Glomerular endothelial cell (primary cell): ENCODE measurements at regions not wholly inside any gene's neighbourhood (a gene's known extent, or its start where the extent isn't known, plus 50 kb on each side); places are given as distances from the start of the nearest gene placed in this dataset.
"Not testable (repeated sequence)": the region's sequence is repeated elsewhere in the genome, so short reads cannot be mapped to it uniquely, and the experiment has no call there.

Experiments used
- DNase-seq: peaks from one replicate; pipeline ENCODE4 v3.0.0-alpha.2; 2011; ENCODE audit warnings: low read depth, low spot score; ENCODE audit errors: extremely low read depth

DNA sequence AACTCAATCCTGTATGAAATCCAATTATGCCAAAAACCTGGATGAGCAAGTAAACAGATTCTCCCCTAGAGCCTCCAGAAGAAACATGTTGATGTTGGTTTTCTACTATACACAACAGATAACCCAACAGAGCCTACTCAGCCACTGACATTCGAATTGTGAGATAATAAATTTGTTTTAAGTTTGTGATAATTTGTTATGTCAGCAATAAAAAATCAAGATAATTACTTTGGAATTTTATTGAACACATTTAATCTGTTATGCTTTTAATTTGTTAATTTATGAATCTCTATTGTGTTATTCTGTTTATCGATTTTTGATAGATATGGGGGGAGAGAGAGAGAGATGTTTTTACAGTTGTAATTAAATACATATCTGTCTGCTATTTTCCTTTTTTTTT is 1016.1 kb upstream of the PCDH7 start:
- DNase-seq = no peak

DNA sequence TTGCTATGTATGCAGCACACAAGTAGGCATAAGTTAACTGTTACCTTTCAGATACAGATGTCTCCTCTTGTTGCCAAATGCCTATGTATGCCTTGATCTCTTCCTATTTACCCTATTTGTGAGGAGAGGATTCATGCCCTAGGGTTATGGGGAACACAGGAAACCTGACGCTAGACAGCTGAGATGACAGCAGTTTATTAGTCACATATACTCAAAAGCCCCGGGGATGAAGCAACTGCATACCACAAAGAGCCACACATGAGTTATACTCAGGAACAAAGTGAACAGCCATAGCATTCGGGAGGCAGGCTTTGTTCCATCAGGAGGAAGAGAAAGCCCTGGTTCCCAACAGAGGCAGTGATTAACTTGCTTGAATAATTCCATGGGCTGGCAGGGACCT is 1011.7 kb upstream of the PCDH7 start:
- DNase-seq = no peak

DNA sequence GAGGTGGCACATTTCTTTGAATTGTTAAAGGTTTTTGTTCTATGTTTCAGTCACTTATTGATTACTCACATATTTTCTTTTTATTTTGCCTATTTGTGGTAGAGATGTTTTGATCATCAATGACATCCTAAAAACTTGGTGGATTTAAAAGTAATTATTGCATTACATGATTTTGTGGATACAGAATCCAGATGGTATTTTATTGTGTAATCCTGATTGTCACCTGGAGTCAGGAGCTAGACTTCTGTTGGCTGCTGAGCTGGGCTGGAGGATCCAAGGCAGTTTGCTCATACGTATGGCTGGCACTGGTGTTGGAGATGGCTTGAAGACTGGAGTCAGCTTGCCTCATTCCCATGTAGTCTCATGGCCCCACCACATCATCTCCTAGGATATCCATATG is 1009.6 kb upstream of the PCDH7 start:
- no peak for DNase-seq

DNA sequence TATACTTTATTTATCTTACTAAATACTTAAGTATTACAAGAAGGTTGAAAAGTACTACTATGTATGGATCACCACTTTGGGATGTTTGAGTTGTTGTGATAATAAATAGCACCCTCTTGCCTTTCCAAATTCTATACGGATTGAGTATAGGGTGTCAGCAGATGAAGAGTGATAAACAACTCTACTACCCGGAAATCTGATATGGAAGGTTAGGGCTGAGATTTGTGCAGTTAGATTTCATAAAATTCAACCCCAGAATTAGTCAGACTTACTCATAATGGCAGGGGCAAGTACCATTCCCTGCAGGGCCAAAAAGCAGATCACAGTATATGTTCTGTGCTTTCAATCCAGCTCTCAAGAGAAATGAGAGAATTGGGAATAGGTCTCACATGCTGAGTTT is 1008.9 kb upstream of the PCDH7 start:
- DNase-seq = no peak

DNA sequence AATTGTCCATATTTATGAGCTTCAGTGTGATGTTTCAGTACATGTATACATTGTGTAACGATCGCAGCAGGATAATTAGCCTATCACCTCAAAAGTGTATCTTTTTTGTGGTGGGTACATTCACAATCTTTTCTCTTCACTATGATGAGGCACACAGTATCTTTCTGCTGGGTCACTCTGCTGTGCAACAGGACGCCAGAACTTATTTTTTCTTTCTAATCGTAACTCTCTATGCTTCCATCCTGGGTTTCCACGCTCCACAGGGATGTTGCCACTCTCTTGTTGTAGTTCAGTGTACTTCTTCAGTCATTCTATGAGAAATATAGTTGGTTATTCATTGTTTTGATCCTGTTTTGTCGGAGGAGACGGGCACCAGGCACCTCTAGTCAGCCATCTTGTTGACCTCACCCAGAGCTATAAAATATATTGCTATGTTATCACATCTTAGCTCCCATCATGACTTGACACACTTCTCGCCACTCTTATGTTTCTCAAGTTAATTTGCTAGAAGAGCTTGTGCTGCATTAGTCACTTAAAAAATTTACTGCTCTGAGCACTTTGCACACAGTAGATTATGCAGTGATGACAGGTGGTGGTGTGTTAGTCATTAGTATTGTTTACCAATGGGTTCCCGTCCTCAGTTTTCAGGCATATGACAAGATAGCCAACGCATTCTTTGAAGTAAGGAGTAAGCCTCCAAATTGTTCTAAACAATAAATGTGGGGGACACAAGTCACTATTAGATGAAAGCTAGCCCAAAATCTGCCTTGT is 1002.7 kb upstream of the PCDH7 start:
- DNase-seq = no peak

DNA sequence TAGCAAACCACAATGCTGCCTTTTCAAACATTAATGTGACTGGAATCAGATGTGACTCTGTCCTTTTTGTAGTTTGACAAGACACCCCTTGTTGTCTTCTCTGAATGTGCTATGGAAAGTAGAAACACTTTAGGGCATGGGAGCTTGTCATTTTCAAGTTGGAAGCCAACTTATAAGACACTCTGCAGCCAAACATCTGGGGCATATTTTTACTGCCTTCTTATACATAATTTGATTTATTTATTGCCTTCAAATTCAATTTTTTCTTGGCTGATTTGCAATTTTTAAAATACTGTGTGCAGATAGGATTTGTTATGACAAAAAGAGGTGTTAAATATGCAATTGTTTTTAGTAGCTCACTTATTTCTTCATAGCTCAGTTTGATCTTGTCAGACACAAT is 1002.0 kb upstream of the PCDH7 start:
- no peak for DNase-seq

DNA sequence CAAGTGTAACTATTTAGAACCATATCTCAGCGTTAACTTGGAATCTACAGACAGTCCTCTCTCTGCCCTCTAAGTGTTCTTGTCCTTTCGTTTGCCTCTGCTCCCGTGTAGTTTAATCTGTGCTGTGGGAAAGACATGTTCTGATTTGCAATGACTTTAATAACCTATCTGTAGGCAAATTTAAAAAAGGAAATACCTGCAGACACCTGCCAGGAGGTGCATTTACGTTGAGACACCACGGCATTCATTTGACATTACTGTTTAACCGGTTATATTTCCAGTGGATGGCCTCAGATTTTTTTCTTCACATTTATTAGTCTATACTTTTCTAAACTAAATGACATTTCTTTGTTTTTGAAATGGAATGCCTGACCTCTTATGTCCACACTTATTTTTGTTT is 997.9 kb upstream of the PCDH7 start:
- DNase-seq = no peak

DNA sequence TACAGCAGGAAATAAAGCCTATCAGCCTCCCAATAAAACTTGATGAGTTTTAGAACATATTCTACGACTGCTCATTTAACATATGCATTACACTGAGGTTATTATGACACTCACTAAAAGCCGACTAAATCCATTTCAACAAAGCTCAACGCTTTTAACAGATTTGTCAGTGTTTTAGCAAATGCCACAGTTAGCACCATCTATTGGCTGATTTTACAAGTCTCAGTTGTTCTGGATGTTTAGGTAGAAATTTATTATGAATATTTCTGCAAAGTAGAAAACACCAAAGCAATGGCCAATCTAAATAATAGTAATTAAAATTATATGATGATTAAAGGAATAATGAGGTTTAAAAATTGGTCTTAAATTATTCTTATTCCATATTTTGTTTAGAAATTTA is 993.2 kb upstream of the PCDH7 start:
- no peak for DNase-seq

DNA sequence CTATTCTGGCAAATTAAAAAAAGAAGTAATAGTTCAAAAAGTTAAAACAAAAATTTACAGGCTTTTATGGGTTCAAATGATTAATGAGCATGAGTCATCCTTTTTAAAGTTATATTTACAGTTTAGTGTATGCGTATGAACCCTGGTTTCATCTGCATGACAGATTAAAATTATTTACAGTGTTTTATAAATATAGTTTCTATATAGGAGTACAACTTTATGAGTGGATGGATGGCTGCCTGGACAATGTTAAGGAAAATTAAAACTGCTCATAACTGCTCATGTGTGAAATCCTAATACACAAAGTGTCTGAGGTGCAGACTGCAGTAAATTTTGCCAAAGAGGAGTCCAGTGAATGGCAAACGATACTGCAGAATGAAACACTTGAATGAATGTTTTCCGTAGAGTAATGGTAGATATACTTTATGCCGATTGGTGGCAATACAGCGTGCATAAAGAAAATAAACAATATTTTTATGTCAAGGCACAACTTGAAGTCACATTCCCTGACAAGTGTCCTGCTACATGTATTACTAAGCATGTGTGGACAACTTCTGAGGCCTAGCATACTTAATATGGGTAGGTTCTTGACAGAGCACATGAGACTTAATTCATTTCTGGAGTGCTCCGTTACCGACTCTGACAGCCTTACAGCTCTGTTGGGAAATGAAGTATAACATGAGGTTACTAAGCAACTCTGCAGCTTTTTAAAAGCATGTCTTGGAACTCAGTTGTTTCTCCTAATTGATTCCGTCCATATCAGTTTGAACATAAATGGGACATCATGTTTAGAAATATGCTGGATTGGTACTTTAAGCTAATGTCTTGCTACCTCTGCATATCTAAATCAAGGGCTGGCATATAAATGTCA is 985.6 kb upstream of the PCDH7 start:
- DNase-seq = no peak

DNA sequence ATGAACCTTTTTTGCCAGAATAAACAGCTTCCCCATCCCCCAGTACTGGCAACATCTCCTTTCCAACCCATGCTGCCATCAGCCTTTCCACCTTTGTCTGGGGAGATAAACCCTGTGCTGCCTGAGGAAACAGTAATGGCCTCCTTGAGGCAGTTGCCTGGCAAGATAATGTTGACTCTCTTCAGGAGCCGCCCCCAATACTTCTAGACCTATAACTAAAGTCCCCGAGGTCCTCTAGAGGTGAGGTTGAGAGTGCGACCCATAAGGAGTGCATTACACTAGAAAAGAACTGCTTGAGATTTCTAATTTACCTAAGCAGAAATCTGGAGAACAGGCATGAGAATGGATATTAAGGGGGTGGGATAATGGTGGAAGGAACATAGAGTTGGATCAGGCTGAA is 963.2 kb upstream of the PCDH7 start:
- DNase-seq = no peak

DNA sequence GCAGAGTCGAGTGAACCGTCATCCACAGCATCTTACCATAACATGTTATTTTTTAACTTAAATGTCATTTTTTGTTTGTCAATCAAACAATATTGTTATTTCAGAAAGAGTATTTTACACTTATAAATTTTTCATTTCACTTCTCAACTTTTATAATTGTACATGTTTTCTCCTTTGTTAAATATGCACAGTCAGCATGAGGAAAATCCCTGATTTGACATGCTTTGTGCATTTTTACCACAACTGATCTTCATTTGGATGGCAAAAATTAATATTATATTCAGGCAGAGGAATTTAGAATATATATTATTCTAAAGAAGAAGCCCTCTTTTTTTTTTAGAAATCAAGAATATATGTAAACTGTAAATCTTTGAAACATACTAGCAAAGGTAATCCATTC is 958.0 kb upstream of the PCDH7 start:
- no peak for DNase-seq

DNA sequence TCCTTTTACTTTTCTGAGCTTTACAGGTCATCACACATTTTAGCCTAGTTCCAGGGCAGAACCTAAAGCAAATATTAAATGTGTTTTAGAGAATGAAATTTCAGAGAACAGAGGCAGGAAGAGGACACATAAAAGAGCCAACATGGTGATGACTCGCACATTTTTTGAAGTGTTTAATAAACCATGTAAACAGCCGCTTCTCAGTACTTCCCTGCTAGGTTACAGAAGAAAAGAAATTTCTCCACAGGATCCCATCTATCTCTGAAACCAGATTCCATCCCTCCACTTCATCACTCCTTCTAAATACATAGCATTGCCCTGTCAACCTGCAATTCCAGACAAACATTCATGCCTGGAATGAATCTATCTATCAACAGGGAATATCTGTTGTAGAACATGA is 949.5 kb upstream of the PCDH7 start:
- no peak for DNase-seq

DNA sequence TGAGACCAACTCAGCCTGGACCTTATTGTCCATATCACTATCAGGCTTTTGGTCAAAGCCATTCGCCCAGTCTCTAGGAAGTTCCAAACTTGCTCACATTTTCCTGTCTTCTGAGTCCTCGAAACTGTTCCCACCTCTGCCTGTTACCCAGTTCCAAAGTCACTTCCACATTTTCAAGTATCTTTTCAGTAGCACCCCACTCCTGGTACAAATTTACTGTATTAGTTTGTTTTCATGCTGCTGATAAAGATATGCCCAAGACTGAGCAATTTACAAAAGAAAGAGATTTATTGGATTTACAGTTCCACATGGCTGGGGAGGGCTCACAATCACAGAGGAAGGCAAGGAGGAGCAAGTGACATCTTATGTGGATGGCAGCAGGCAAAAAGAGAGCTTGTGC is 932.0 kb upstream of the PCDH7 start:
- not testable (repeated sequence) for DNase-seq

DNA sequence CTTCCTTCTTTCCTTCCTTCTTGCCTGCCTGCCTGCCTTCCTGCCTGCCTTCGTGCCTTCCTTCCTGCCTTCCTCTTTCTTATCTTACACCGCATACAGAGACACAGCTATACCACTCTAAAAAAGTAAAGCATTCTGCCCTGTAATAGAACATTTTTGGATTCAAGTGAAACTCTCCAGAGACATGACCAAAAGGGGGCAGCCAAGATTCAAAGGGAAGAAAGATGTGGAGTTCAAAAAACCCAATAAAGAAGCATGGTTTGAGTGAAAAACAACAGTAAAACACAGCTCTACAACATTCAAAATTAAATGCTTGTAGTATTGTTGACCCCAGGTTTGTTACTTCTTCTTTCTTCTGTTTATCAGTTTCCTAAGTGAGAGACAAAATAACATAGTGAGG is 914.9 kb upstream of the PCDH7 start:
- DNase-seq = no peak

DNA sequence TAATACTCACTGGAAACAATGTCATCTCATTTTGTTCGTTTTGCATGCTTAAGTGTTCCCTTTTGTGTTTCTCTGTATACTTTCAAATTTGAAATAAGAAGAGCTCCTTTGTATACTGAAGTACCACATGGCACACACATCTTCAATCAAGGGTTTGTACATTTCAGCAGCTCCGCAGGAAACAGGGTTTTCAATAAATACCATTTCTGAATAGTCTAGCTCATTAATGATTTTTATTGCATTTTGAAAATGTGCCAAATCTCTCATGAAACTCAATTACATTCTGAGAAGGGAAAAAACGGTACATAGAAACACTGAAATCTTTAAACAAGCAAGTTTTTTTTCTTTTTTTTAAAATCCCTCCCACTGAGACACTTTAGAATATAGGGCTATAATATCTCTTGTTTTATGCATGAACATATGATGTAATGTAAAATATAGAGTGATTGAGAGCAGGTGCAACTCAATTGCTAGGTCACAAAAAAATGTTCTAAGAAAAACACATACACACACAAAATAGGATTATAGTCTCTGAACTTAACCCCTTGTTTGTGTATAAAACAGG is 914.2 kb upstream of the PCDH7 start:
- DNase-seq = no peak

DNA sequence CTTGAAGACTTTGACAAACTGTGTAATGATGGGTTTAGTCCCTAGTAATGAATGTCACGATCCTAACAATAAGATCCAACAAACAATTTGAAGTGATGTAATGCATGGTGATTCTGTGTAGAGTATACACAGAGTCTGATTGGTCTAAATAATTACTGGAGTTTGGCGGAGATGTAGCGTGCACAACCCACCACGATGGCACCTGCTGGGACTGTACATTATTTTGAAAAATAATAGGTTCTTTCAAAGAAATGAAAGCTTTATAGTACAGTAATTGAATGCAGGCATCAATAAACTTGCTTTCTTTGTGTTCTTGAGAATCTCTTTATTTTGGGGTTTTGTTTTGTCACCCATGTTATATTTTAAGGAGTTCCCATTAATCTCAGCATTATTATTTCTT is 902.2 kb upstream of the PCDH7 start:
- no peak for DNase-seq

DNA sequence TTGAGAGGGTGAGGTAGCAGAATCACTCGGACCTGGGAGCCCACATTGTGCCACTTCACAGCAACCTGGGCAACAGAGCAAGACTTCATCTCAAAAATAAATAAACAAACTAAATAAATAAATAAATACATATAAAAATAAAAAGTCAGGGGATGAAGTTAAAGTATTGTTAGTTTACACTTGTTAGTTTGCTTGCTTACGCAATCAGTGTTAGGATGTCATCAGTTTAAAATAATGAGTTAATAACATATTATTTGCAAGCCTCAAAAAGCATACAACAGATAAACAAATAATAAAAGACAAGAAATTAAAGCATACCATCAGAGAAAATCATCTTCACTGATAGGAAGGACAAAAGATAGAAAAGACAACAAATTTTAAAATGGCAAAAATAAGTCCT is 891.1 kb upstream of the PCDH7 start:
- DNase-seq = no peak

DNA sequence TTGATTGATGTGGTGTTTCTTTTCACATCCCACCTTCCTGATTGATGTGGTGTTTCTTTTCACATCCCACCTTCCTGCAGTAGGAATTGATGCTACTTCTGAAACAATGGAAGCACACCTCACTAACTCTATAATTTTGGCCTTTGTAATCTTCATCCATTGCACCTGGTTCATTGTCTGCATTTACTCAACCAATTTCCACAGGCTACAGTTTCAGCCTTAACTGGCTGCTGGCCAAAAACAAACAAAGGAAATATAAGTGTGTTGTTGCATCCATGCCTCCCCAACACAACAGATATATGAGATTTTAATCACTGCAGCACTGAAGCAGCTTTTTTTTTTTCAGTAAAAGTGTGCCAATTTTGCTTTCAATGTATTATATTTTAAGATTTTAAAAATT is 867.6 kb upstream of the PCDH7 start:
- DNase-seq = no peak

DNA sequence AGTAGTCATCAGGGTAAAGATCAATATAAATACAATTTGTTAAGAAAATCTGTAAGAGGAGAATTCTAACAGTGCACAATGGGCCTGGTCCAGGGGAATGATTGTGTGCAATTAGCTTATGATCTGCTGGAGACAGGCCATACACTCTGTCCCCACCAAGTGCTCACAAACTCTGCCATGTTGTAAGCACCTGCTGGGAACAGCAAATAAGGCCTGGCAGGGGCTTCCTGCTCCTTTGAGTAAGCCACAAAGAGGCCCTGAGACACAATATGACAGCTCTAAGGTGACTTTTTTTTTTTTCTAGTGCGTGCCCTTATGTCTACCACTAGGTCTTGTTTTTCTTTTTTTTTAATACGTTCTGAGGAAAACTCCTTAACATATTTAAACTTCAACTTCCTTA is 866.3 kb upstream of the PCDH7 start:
- DNase-seq = no peak

DNA sequence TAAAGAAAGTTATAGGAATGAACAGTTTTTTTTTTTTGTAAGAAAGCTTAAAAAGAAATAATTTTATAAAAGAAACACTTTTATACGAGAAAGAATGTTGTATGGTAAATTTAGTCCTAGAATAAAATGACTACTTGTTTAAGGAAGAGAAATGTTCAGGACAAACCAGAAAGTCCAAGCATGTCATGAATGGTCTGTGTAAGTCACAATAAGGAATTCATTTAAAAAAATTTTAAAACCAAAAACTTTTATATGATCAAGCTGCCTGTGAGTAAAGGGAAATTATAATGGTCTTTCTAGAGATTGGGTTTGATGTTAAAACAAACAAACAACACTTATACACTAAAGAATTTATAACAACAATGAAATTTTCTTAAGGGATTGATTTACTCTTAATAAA is 858.9 kb upstream of the PCDH7 start:
- DNase-seq = no peak

DNA sequence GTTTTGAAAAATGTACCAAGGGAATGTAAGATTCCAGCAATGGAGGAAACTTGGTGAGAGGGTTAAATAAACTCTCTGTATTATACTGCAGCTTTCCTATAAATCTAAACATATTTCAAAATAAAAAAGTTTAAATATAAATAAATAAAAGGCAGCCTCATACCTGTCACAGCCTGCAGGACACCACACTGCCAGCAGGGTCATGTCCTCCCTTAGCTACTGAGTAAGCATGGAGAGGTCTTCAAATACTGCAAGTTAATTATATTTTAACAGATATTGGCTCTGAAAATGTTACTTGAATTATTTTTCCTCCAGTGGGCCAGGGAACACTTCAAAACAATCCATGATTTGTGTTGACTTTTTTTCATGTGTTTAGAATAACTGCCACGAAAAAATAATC is 852.8 kb upstream of the PCDH7 start:
- DNase-seq = no peak

DNA sequence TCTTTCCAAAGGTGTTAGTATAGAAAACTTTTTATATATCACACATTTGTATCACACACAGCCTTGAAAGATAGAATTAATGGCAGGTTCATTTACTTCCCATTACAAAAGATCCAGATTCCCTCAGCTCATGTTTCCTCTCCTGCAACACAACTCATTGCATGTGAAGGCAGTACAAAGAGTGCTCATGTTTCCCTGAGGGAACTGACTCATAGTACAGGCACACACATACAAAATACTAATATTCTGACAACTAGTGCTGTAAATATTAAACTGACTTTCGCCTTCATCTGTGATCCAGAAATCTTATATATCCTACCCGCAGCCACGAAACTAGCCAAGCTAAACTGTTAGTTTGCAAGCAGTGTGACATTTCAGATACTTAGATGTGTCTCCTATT is 819.8 kb upstream of the PCDH7 start:
- no peak for DNase-seq
